Stimulated activated CD4-positive, alpha-beta T cell treated with anti-CD3 and anti-CD28 coated beads, Interleukin-1b, Interleukin-23, amount 100 ng/mL, for 1 hour (primary cell): ENCODE measurements at regions not wholly inside any gene's neighbourhood (a gene's known extent, or its start where the extent isn't known, plus 50 kb on each side); places are given as distances from the start of the nearest gene placed in this dataset.

ENCODE experiments used
- DNase-seq, 2 donors: peaks; one replicate each; pipeline ENCODE4 v3.0.0-alpha.2; 2020; ENCODE audit warnings: low read depth in 2 of 2

GRCh38 chr1:59116920-59117542 lies 179.9 kb upstream of the FGGY start:
- DNase-seq = no peak

- no peak for DNase-seq
Observed at GRCh38 chr1:59122527-59122926, 174.4 kb upstream of the FGGY start.

GRCh38 chr1:59123081-59123681 lies 173.7 kb upstream of the FGGY start:
- DNase-seq = no peak

- DNase-seq = no peak
Observed at GRCh38 chr1:59124166-59124565, 172.7 kb upstream of the FGGY start.

GRCh38 chr1:59125154-59125553 lies 171.7 kb upstream of the FGGY start:
- no peak for DNase-seq

- no peak for DNase-seq
Observed at GRCh38 chr1:59125676-59126320, 171.1 kb upstream of the FGGY start.

GRCh38 chr1:59126366-59126765 lies 170.5 kb upstream of the FGGY start:
- DNase-seq = no peak

- DNase-seq = no peak
Observed at GRCh38 chr1:59128239-59128736, 168.6 kb upstream of the FGGY start.

- no peak for DNase-seq
Observed at GRCh38 chr1:59128784-59129227, 168.1 kb upstream of the FGGY start.

- no peak for DNase-seq
Observed at GRCh38 chr1:59132295-59132694, 164.6 kb upstream of the FGGY start.

GRCh38 chr1:59133997-59134396 lies 162.9 kb upstream of the FGGY start:
- no peak for DNase-seq

- no peak for DNase-seq
Observed at GRCh38 chr1:59135761-59136255, 161.1 kb upstream of the FGGY start.

GRCh38 chr1:59136541-59137275 lies 160.2 kb upstream of the FGGY start:
- no peak for DNase-seq

GRCh38 chr1:59137276-59137615 lies 159.6 kb upstream of the FGGY start:
- DNase-seq = no peak

GRCh38 chr1:59137968-59138367 lies 158.9 kb upstream of the FGGY start:
- DNase-seq = no peak

- DNase-seq = no peak
Observed at GRCh38 chr1:59138402-59138801, 158.5 kb upstream of the FGGY start.

- DNase-seq = no peak
Observed at GRCh38 chr1:59139396-59139795, 157.5 kb upstream of the FGGY start.

- DNase-seq = no peak
Observed at GRCh38 chr1:59141267-59141863, 155.5 kb upstream of the FGGY start.

GRCh38 chr1:59142311-59143132 lies 154.4 kb upstream of the FGGY start:
- no peak for DNase-seq

GRCh38 chr1:59143133-59143487 lies 153.8 kb upstream of the FGGY start:
- no peak for DNase-seq

GRCh38 chr1:59143811-59144210 lies 153.1 kb upstream of the FGGY start:
- no peak for DNase-seq
